SU-DHL-6 (cell line): ENCODE measurements at regions not wholly inside any gene's neighbourhood (a gene's known extent, or its start where the extent isn't known, plus 50 kb on each side); places are given as distances from the start of the nearest gene placed in this dataset.

Experiments
- H2AFZ ChIP-seq: fragments of 200-600 bp; sonication (generic); 2 replicates; pipeline ENCODE4 v1.6.1; 2014; ENCODE audit warnings: low read depth, mild to moderate bottlenecking, moderate library complexity, mixed read lengths, antibody characterized with exemption, low read length; ENCODE audit not compliant: severe bottlenecking
- H3F3A ChIP-seq: fragments of 200-600 bp; shearing (Covaris generic); 2 replicates; pipeline ENCODE4 v1.6.0; 2016; ENCODE audit warnings: antibody characterized with exemption, mild to moderate bottlenecking; ENCODE audit not compliant: insufficient read depth
- H3K27ac ChIP-seq: fragments of 200-600 bp; sonication (generic); 2 replicates; pipeline ENCODE4 v1.5.1; 2016; ENCODE audit warnings: low read depth, mild to moderate bottlenecking, low read length, moderate library complexity, mixed read lengths
- H3K27me3 ChIP-seq: fragments of 200-600 bp; sonication (generic), shearing (Covaris generic); 2 replicates; pipeline ENCODE4 v1.6.0; 2014; ENCODE audit warnings: mild to moderate bottlenecking, low read length
- H3K36me3 ChIP-seq: fragments of 200-600 bp; sonication (generic); 2 replicates; pipeline ENCODE4 v1.6.1; 2014; ENCODE audit warnings: mild to moderate bottlenecking, low read length, mixed read lengths
- H3K4me2 ChIP-seq: fragments of 300-600, 200-600 bp; shearing (Covaris generic), sonication (generic); 2 replicates; pipeline ENCODE4 v1.6.0; 2014; ENCODE audit warnings: low read length, low read depth, mild to moderate bottlenecking; ENCODE audit not compliant: poor library complexity, severe bottlenecking
- H3K4me3 ChIP-seq: fragments of 200-600 bp; sonication (generic); 2 replicates; pipeline ENCODE4 v1.5.1; 2014; ENCODE audit warnings: antibody characterized with exemption, low read length, mild to moderate bottlenecking, mixed read lengths; ENCODE audit not compliant: insufficient read depth, poor library complexity, severe bottlenecking
- H3K79me2 ChIP-seq: fragments of 200-600 bp; sonication (generic); 2 replicates; pipeline ENCODE4 v1.6.1; 2014; ENCODE audit warnings: mild to moderate bottlenecking, low read length, moderate library complexity; ENCODE audit not compliant: insufficient read depth
- H3K9ac ChIP-seq: fragments of 200-600 bp; sonication (generic); 2 replicates; pipeline ENCODE4 v1.7.0; 2014; ENCODE audit warnings: mild to moderate bottlenecking, low read length
- H3K9me2 ChIP-seq: fragments of 200-600 bp; sonication (generic); replicated peaks from 2 replicates; pipeline ENCODE4 v1.6.1; 2014; ENCODE audit warnings: low read length; ENCODE audit not compliant: insufficient read depth
- H3K9me3 ChIP-seq: fragments of 200-600 bp; sonication (generic); 2 replicates; pipeline ENCODE4 v1.6.1; 2014; ENCODE audit warnings: low read length, mixed read lengths; ENCODE audit not compliant: insufficient read depth
- H4K20me1 ChIP-seq: fragments of 200-600 bp; sonication (generic); 2 replicates; pipeline ENCODE4 v1.6.1; 2014; ENCODE audit warnings: low read depth, mild to moderate bottlenecking, antibody characterized with exemption, low read length, moderate library complexity, mixed read lengths
- EZH2phosphoT487 ChIP-seq: fragments of 200-600 bp; sonication (generic), shearing (Covaris generic); conservative IDR thresholded peaks from 2 replicates; pipeline ENCODE4 v1.6.1; 2018; ENCODE audit warnings: mild to moderate bottlenecking, antibody characterized with exemption, low read length, moderate library complexity, mixed read lengths
- TF ChIP-seq, protein P1 (sequence below): fragments of 200-600 bp; sonication (generic); IDR thresholded peaks from one replicate; pipeline ENCODE4 v1.5.1; 2017; ENCODE audit warnings: antibody characterized with exemption, mild to moderate bottlenecking, low read length, moderate library complexity; ENCODE audit not compliant: insufficient read depth, poor library complexity, severe bottlenecking

DNA sequence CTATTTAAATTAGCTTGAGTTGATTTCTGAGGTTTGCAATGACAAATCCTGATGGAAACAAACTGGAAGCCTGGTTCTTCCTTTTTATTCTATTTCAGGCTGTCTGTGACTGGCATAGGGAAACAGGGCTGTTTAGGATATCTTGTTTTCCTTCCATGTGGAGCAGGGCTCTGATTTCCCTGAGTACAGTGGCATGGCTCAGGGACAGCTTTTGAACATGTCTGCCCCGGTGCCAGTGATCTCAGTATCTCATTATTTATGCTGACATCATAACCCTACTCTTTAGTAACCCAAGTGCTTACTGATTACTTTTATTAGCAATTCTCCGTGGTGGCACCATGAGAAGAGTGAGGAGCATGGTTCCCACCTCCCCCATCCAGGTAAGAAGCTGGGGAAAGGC is 720.3 kb downstream of the GALR1 start:
- TF ChIP-seq, protein P1, sequence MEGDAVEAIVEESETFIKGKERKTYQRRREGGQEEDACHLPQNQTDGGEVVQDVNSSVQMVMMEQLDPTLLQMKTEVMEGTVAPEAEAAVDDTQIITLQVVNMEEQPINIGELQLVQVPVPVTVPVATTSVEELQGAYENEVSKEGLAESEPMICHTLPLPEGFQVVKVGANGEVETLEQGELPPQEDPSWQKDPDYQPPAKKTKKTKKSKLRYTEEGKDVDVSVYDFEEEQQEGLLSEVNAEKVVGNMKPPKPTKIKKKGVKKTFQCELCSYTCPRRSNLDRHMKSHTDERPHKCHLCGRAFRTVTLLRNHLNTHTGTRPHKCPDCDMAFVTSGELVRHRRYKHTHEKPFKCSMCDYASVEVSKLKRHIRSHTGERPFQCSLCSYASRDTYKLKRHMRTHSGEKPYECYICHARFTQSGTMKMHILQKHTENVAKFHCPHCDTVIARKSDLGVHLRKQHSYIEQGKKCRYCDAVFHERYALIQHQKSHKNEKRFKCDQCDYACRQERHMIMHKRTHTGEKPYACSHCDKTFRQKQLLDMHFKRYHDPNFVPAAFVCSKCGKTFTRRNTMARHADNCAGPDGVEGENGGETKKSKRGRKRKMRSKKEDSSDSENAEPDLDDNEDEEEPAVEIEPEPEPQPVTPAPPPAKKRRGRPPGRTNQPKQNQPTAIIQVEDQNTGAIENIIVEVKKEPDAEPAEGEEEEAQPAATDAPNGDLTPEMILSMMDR: no peak
- Histone ChIP-seq H4K20me1 (no peaks in the 10 kb centered on the region), H3K79me2 (no peaks in the 10 kb centered on the region), H3K9me3 (no peaks in the 10 kb centered on the region), H3K27me3 (no peaks in the 10 kb centered on the region), H3F3A (no peaks in the 10 kb centered on the region), H3K9ac (no peak overlapping the region), H3K27ac (no peak overlapping the region), H2AFZ (no peak overlapping the region), H3K4me3 (no peak overlapping the region), H3K4me2 (no peak overlapping the region), H3K9me2 (no peaks in the 10 kb centered on the region), H3K36me3 (no peaks in the 10 kb centered on the region)

DNA sequence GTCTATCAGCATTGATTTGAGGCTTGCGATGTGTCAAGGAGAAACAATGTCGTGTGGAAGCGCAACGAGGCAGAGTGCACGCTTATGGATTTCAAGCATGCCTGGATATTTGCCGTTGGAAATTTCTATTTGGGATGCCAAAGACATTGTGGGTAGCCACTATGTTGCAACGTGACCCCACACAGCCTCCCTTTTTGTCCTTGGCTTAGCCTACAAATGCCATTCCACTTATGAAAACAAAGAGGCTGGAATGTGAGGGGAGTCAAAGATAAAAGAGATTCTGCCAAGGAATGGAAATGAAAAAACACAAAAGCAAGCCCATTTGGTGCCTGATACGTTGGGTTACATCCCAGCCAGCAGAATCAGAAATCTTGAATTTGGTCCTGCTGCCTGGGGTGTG is 721.2 kb downstream of the GALR1 start:
- no peaks in the 10 kb centered on the region for H3F3A ChIP-seq
- no peaks in the 10 kb centered on the region for H3K9me3 ChIP-seq
- no peaks in the 10 kb centered on the region for H3K27me3 ChIP-seq
- no peak overlapping the region for H2AFZ ChIP-seq
- H3K4me3 ChIP-seq: no peak overlapping the region
- TF ChIP-seq EZH2phosphoT487: no peak
- TF ChIP-seq, protein P1: no peak
- H3K27ac ChIP-seq: no peak overlapping the region
- H3K4me2 ChIP-seq: no peak overlapping the region
- no peaks in the 10 kb centered on the region for H3K36me3 ChIP-seq
- H3K9me2 ChIP-seq: no peaks in the 10 kb centered on the region
- no peaks in the 10 kb centered on the region for H4K20me1 ChIP-seq
- H3K9ac ChIP-seq: no peak overlapping the region
- H3K79me2 ChIP-seq: no peaks in the 10 kb centered on the region

DNA sequence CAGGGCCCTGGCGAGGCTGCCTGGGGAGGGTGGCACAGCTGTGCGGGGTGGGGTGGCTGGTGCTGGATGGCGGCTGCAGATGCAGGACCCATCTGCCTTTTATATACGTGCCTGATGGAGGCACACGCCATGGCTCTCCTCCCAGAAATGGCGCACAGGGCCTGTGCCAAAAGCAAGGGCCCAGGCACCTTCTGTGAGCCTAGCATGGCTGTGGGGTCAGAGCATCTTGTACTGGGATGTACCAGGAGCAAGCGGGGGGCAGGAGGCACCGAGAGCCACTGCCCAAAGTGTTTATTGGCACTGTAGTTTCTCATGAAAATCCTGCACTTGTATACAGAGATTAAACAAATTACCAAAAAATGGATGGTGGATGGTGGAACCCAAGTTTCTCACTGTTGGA is 724.1 kb downstream of the GALR1 start:
- H3K9me3 ChIP-seq: no peaks in the 10 kb centered on the region
- H3K36me3 ChIP-seq: no peaks in the 10 kb centered on the region
- no peaks in the 10 kb centered on the region for H3K9me2 ChIP-seq
- H3K9ac ChIP-seq: no peak overlapping the region
- no peak overlapping the region for H3K4me3 ChIP-seq
- no peak overlapping the region for H2AFZ ChIP-seq
- H3K27me3 ChIP-seq: no peaks in the 10 kb centered on the region
- H4K20me1 ChIP-seq: no peaks in the 10 kb centered on the region
- H3K79me2 ChIP-seq: no peaks in the 10 kb centered on the region
- no peak overlapping the region for H3K4me2 ChIP-seq
- TF ChIP-seq, protein P1: no peak
- no peak for TF ChIP-seq EZH2phosphoT487
- no peaks in the 10 kb centered on the region for H3F3A ChIP-seq
- no peak overlapping the region for H3K27ac ChIP-seq

DNA sequence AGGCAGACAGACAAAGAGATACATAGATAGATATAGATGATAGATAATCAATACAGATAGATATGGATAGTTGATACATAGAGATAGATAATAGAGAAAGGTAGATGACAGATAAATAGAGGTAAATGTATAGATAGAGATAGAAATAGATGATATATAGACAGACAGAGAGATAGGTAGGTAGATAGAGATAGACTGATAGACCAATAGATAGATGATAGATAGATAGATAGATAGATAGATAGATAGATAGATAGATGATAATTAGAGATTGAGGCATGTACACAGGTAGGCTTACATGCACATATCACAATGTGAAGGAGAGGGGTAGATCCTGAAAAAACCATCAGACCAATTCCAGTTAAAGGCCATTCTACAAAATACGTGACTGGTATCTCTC is 724.7 kb downstream of the GALR1 start:
- H3K4me2 ChIP-seq: no peak overlapping the region
- no peak overlapping the region for H3K27ac ChIP-seq
- no peaks in the 10 kb centered on the region for H3K9me2 ChIP-seq
- no peaks in the 10 kb centered on the region for H3K9me3 ChIP-seq
- H3F3A ChIP-seq: no peaks in the 10 kb centered on the region
- no peak overlapping the region for H3K9ac ChIP-seq
- no peaks in the 10 kb centered on the region for H4K20me1 ChIP-seq
- H2AFZ ChIP-seq: no peak overlapping the region
- H3K79me2 ChIP-seq: no peaks in the 10 kb centered on the region
- no peaks in the 10 kb centered on the region for H3K27me3 ChIP-seq
- no peak overlapping the region for H3K4me3 ChIP-seq
- no peaks in the 10 kb centered on the region for H3K36me3 ChIP-seq
- no peak for TF ChIP-seq EZH2phosphoT487
- TF ChIP-seq, protein P1: no peak
